GM21723 (cell line): ENCODE measurements at regions not wholly inside any gene's neighbourhood (a gene's known extent, or its start where the extent isn't known, plus 50 kb on each side); places are given as distances from the start of the nearest gene placed in this dataset.

Experiments
- ATAC-seq: cut with Tn5 transposase; IDR thresholded peaks from one replicate; pipeline ENCODE4 v1.9.1; 2021; ENCODE audit warnings: mild to moderate bottlenecking, moderate library complexity; ENCODE audit not compliant: unreplicated experiment

GRCh38 chr11:26142891-26143290 is 189.0 kb upstream of the ANO3 start:
- ATAC-seq, result no peak

DNA sequence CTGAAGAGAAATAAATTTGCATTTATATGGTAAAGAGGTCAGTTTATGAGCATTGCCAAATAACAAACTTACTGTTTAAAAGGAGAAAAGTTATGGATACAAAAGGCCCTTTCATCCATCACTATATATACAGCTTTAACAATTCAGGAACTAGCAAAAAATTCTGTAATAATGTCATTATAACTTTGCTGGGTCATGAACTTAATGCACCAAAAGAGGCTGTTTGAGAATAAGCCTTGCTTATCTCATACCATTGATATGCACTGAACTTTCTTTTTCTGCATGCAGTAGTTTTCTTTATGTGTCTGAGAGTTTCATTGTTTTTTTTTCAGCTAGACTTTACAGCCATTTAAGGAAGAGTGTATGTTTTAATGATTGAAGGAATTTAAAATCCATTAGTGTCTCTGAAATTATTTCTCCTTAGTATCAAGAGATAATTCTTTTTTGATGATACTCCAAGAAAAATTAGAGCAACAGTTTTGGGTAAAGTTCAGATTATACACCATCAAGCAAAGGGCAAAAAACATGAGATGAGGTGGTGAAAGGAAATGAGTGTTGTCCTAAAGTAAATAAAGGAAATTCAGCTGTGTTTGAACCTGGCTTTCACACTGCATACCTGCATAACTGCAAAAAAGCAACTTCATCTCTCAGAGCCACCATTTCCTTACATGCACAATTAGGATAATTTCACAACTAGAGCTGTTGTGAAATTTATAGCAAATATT is 188.2 kb upstream of the ANO3 start:
- no peak for ATAC-seq

GRCh38 chr11:26144291-26144690 is 187.6 kb upstream of the ANO3 start:
- ATAC-seq, result no peak

- ATAC-seq, result no peak
These were observed 187.0 kb upstream of the ANO3 start for GRCh38 chr11:26144911-26145310.

- no peak for ATAC-seq
These were observed 182.3 kb upstream of the ANO3 start for GRCh38 chr11:26149585-26149984.

- ATAC-seq, result no peak
These were observed 181.9 kb upstream of the ANO3 start for GRCh38 chr11:26150031-26150430.

DNA sequence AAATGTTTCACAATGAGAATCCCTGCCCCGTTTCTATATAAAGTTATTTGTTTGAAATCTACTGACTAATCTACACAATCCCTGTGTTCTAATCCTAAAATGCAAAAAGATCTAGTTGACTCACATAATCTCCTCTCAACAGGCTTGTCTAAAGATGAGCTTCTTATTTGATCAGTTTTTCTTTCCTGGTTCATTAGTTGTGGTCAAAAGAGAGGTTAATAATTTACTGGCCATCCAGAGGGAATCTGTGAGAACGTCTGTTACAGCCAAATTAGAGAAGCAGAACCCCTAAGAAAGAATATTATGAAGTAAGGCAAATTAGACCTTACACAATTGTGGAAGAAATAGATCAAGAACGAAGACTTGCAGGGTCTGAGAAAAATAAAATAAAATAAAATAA is 173.7 kb upstream of the ANO3 start:
- ATAC-seq, result no peak

GRCh38 chr11:26162291-26162690 is 169.6 kb upstream of the ANO3 start:
- no peak for ATAC-seq

- ATAC-seq, result no peak
These were observed 145.5 kb upstream of the ANO3 start for GRCh38 chr11:26186389-26186788.

GRCh38 chr11:26187639-26188038 is 144.3 kb upstream of the ANO3 start:
- no peak for ATAC-seq

GRCh38 chr11:26188554-26188953 is 143.4 kb upstream of the ANO3 start:
- no peak for ATAC-seq

- ATAC-seq, result no peak
These were observed 140.7 kb upstream of the ANO3 start for GRCh38 chr11:26191193-26191592.

GRCh38 chr11:26193694-26194365 is 138.1 kb upstream of the ANO3 start:
- no peak for ATAC-seq

GRCh38 chr11:26194881-26195280 is 137.0 kb upstream of the ANO3 start:
- ATAC-seq, result no peak

DNA sequence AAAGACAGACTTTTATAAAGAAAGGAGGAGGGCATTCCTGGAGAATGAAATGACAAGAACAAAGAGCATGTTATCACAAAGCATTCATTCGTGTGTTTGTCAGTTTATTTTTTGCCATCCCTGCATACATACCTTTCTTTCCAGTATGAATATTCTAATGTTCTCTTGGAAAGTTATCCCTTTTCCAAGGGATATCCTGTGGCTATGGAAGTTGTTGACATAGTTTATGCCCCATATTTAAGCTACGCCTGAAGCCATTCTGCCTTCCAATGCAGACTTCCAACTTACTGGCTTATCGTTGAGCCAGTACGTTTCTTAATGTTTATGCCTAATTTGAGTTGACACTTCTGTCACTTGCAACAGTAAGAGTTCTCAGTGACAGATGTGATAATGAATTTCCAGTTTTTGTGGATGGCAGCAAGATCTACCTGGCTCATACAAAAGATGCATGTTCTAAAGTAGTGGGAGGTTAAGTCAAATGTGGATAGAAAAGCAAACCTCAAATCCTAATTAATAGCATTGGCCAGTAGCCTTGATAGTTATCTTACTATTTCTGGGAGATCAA is 133.3 kb upstream of the ANO3 start:
- no peak for ATAC-seq

DNA sequence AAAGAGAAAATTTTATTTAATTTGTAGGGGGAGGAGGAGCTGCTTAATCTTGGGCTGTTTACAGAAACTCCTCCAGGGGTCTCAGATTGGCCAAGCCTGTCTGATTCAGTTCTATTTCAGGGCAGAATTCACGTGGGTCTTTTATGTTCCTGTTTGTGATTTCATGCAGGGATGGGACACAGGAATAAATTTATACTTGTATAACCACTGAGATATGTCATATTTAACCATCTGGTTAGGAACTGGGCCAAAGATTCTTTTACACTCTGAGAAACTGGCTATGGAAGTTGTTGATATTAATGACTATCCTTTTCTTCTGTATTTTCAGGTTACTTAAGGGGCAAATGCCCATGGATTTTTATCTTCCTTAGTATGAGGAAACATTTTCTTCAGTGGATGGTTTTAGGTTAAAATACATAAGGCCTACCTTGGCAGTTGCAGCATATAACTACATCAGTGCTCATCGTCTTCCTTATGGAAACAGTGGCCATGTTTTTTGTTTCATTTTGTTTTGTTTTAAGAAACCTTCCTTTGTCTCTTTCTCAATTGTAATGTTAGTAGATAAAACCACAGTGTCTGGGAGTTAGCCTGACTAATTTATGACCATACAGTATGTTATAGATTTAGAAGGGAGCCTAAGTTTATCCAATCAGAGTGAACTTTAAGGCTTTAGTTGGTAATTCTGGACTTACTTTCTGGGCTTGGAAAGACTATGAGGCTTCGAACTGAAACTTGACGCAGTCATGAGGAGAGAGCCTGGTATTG is 132.4 kb upstream of the ANO3 start:
- no peak for ATAC-seq

DNA sequence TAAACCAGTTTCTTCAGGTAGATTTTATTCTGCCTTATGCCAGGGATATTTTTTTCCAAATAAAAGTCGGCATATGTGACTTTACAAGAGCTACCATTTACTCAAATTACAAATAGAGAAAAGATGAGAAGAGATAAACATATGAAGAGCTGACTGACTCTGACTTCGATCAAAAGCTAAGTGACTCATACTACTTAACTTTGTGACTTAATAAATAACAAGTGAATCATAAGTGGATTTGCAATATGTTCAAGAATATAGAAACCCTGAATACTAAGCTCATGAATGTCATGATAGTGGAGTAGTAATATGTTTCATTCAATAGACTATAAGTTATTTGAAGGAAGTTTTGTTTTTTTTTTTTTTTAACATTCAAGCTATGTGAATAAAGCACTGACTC is 130.5 kb upstream of the ANO3 start:
- no peak for ATAC-seq

GRCh38 chr11:26202754-26203153 is 129.2 kb upstream of the ANO3 start:
- ATAC-seq, result no peak

DNA sequence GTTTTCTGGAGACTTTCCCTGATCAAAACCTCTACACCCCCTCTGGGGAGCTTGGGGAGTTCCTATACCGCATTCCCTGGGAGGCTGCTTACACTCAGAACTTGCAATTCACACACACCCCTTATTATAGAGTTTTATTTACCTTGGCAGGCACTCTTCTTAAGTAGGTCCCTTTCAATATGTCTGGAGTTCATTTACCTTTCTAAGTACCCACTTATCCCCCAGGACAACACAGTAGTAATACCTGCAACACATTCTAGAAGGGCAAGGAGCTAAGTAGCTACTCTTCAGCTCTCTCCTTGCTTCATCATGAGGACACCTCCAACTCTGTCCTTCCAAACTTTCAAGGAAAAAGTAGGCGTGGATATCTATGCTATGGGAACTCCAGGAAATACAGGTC is 127.8 kb upstream of the ANO3 start:
- no peak for ATAC-seq

DNA sequence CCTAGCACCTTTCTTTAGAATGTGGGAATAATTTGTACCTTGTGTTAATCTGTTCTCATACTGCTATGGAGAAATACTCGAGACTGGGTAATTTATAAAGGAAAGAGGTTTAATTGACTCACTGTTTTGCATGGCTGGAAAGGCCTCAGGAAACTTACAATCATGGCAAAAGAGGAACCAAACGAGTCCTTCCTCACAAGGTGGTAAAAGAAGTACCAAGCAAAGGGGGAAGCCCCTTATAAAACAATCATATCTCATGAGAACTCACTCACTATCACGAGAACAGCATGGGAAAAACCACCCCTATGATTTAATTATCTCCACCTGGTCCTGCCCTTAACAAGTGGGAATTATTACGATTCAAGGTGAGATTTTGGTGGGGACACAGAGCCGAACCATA is 127.1 kb upstream of the ANO3 start:
- no peak for ATAC-seq

DNA sequence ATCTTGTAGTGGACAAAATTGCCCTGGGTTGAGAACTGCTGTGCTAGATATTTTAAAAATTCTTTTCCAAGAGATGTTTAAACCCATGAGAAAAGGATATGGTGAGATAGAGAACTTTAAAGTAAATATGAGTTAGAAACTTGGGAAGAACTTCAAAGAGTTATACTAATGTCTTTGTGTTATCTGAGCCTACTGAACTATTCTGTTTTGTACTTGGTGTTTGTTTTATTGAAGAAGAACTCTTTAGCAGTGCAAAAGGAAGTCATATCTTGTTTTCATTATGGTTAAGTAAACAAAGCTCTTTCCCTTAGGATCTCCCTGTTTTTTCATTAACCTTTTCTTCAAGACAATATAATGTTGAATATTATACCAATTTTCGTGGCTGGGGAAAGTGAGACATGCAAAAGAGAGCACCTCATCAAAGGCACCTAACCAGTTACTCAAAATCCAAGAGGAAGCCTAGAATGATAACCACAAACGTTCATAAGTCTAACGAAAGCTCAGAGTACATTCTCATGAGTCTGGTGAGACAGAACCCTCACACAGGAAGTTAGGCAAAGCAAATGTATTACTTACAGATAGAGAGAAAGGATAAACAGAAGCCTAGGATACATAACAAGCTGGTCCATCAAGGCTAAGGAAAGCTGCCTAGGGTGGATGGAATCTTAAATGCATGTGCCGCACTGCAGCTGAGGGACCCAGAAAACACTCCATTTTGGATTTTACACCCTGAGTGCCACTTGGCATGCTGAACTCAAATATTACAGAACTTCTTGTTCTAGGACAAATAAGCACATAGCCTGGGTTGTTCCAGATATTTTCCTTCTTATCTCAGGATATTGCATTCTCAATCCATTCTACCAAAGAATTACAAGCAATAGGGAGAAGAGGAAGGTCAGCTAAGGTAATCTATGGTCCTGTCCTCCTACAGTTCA is 112.5 kb upstream of the ANO3 start:
- no peak for ATAC-seq
